Mammary epithelial cell (primary cell): ENCODE measurements at regions not wholly inside any gene's neighbourhood (a gene's known extent, or its start where the extent isn't known, plus 50 kb on each side); places are given as distances from the start of the nearest gene placed in this dataset.

ENCODE experiments used
- EZH2 ChIP-seq: IDR thresholded peaks from 2 replicates; pipeline ENCODE4 v1.6.1; 2012; ENCODE audit warnings: low read length, inconsistent platforms, borderline replicate concordance
- TF ChIP-seq, protein P1 (sequence below), 2 donors: IDR thresholded peaks in 1 of 2; conservative IDR thresholded peaks in 1 of 2; 2 replicates each; pipeline ENCODE4 v1.5.1; 2011 to 2012; ENCODE audit warnings: inconsistent platforms in 2 of 2, low read length in 2 of 2, mild to moderate bottlenecking in 2 of 2, control low read depth in 1 of 2, low read depth in 1 of 2; ENCODE audit not compliant: insufficient read depth in 1 of 2; ENCODE audit errors: extremely low read depth in 1 of 2

DNA sequence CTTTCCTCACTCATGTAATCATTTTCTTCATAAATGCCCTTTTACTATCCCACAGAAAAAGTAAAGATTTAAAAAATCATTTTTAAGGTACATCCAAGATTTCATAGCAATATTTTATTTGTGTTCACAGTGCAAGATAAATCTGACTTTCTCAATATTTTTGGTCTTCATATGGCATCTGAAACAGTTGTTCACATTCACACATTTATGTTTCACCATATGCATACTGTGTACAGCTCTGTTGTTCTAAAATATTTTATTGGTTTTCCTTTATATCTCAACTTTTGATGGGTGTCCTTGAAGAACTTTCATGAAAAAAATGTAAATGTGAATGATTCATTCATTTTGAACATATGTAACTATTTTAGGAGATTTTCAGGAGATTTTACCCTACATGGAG is 348.7 kb downstream of the SNAPC1 start:
- TF ChIP-seq EZH2: no peak
- TF ChIP-seq, protein P1, sequence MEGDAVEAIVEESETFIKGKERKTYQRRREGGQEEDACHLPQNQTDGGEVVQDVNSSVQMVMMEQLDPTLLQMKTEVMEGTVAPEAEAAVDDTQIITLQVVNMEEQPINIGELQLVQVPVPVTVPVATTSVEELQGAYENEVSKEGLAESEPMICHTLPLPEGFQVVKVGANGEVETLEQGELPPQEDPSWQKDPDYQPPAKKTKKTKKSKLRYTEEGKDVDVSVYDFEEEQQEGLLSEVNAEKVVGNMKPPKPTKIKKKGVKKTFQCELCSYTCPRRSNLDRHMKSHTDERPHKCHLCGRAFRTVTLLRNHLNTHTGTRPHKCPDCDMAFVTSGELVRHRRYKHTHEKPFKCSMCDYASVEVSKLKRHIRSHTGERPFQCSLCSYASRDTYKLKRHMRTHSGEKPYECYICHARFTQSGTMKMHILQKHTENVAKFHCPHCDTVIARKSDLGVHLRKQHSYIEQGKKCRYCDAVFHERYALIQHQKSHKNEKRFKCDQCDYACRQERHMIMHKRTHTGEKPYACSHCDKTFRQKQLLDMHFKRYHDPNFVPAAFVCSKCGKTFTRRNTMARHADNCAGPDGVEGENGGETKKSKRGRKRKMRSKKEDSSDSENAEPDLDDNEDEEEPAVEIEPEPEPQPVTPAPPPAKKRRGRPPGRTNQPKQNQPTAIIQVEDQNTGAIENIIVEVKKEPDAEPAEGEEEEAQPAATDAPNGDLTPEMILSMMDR (conservative IDR thresholded peaks at IDR 0.05 in 1 of 2, IDR thresholded peaks at IDR 0.05 in 1 of 2; ENCODE audit: extremely low read depth in 1 of 2, insufficient read depth in 1 of 2, low read depth in 1 of 2, low read length in 2 of 2): no peak
